GM13977 (cell line): ENCODE measurements at regions not wholly inside any gene's neighbourhood (a gene's known extent, or its start where the extent isn't known, plus 50 kb on each side); places are given as distances from the start of the nearest gene placed in this dataset.

Experiments used
- DNase-seq: peaks from one replicate; pipeline ENCODE4 v3.0.0; 2012; ENCODE audit warnings: low spot score
- in situ Hi-C: fragments of 300-500 bp; cut with MboI; formaldehyde crosslinking; loops from one replicate; pipeline ENCODE4 v1.12.0; 2022; ENCODE audit warnings: low sequenced_read_pairs, low pct_unique_long_range_greater_than_20kb, mixed read lengths, inconsistent platforms; ENCODE audit not compliant: unreplicated experiment
- TF ChIP-seq, protein P1 (sequence below): IDR thresholded peaks from 2 replicates; pipeline ENCODE4 v1.5.1; 2012; ENCODE audit warnings: mild to moderate bottlenecking, control low read depth; ENCODE audit not compliant: insufficient read depth; ENCODE audit errors: extremely low read depth, missing control alignments

DNA sequence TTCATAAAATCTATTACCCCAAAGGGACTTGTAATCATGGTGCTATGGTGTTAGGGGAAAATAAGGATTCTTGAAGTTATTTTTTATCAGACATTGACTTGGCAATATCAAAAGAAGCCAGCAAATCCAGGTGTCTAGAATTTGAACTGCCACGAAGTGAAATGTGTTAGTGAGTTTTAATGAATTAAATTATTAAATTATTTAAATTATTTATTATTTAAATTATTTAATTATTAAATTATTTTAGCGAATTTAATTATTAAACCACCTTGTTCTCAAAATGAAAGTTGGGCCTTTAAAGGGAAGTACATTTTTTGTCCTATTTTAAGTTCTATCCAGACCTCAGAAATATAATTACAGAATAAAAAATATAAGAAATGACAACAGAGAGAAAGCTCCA lies 332.6 kb upstream of the SMC2 start:
- TF ChIP-seq, protein P1, sequence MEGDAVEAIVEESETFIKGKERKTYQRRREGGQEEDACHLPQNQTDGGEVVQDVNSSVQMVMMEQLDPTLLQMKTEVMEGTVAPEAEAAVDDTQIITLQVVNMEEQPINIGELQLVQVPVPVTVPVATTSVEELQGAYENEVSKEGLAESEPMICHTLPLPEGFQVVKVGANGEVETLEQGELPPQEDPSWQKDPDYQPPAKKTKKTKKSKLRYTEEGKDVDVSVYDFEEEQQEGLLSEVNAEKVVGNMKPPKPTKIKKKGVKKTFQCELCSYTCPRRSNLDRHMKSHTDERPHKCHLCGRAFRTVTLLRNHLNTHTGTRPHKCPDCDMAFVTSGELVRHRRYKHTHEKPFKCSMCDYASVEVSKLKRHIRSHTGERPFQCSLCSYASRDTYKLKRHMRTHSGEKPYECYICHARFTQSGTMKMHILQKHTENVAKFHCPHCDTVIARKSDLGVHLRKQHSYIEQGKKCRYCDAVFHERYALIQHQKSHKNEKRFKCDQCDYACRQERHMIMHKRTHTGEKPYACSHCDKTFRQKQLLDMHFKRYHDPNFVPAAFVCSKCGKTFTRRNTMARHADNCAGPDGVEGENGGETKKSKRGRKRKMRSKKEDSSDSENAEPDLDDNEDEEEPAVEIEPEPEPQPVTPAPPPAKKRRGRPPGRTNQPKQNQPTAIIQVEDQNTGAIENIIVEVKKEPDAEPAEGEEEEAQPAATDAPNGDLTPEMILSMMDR, result no peak
- in situ Hi-C loops, result no loop called here
- DNase-seq, result no peak

DNA sequence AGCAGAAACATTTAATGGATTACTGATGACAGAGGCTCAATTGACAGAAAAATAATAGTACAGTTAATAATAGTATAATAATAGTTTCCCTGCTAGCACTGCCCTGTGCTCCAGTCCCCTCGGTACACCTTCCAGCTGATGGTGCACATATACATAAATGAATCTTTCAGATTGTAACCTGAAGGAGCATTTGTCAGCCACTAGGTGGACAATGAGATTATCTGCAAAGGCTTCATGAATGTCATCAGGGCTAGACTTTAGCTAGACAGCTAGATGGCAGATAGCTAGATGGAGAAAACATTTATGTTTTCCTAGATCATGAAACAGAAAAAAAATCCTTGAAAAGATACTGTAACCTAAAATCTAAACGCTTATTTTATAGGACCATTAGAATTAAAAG lies 304.4 kb upstream of the SMC2 start:
- in situ Hi-C loops, result no loop called here
- TF ChIP-seq, protein P1, result peak; percentile 56

DNA sequence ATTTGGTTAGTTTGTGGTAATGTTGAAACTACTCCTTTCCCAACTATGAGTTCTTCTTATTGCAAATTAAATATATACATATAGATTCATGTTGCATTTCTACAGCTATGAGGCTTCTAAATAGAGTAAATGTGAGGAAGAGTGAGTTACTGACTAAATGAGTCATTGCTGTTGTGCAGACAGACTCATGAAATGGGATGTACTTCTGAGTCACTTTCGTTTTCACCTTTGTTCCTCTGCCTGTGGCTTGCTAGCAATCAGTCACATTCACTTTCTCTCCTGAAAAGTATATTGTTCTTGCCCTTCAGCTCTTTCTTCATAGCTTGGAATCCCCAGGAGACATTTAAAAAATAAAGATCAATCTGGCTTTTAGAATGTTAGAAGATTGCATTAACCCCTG lies 295.5 kb upstream of the SMC2 start:
- peak; percentile 43 for DNase-seq
- in situ Hi-C loops, result no loop called here
- TF ChIP-seq, protein P1, result no peak

More for the DNA sequence above, 304.4 kb upstream of the SMC2 start:
- peak; percentile 12 for DNase-seq

DNA sequence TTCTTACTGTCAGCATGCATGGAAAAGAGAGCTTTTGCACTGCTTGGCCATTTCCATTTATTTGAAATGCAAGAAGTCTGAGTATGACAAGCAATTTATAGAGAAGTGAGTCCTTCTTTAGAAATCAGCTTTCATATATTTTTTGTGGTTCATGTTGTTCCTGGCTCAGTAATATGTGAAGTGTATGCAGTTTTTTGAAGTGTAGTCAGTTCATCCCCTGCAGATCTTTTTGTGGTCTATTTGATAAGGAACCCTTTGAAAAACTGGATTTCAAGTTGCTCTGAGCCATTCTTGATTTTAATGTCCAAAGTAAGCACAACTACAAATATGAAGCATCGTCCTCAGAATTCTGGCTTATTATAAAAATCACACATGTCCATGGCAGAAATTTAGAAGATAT lies 294.1 kb upstream of the SMC2 start:
- DNase-seq, result no peak
- in situ Hi-C loops, result no loop called here
- TF ChIP-seq, protein P1, result no peak

DNA sequence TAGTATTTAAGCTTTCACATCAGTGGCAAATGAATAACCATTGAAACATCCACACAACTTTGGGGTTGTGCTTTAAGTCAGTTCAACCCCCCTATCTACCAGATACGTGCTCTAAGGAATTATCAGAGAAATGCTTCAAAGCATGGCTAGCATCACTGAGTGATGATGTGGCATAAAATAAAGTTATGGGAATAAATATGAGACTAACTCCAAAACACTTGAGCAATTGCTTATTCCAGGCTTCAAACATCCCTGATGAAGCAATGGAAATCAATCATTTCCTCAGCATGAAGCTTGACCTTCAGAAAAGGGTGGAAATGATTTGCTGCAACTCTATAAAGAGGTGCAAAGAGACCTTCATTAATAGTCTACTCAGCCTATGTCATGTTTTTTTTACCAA lies 292.0 kb upstream of the SMC2 start:
- TF ChIP-seq, protein P1, result no peak

DNA sequence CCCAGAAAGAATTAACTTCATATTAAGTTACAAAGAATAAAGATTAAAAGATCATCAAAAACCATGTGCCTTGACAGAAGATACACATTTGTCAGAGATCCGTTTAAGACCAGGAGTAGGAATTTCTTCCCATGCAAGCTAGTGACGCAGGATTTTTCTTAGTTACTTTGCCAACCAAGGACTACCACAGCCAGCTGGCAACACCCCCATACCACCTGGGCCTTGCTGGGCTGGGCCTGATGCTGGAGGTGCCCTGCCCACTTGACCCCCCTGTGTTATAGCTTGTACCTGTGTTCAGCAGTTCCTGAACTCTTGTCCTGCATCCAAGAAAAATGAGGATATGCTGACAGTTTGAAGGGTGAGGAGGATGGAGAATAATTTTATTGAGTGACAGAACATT lies 290.9 kb upstream of the SMC2 start:
- TF ChIP-seq, protein P1, result no peak
- no peak for DNase-seq

More for the DNA sequence above, 292.0 kb upstream of the SMC2 start:
- no peak for DNase-seq
- in situ Hi-C loops, result no loop called here

More for the DNA sequence above, 290.9 kb upstream of the SMC2 start:
- in situ Hi-C loops, result no loop called here
